ENCODE measurements at regions not wholly inside any gene's neighbourhood (a gene's known extent, or its start where the extent isn't known, plus 50 kb on each side); places are given as distances from the start of the nearest gene placed in this dataset.
A peak's percentile ranks its signal among the peaks of the same experiment; 100 is the strongest.
"Not testable (repeated sequence)": the region's sequence is repeated elsewhere in the genome, so short reads cannot be mapped to it uniquely, and the experiment has no call there.

DNA sequence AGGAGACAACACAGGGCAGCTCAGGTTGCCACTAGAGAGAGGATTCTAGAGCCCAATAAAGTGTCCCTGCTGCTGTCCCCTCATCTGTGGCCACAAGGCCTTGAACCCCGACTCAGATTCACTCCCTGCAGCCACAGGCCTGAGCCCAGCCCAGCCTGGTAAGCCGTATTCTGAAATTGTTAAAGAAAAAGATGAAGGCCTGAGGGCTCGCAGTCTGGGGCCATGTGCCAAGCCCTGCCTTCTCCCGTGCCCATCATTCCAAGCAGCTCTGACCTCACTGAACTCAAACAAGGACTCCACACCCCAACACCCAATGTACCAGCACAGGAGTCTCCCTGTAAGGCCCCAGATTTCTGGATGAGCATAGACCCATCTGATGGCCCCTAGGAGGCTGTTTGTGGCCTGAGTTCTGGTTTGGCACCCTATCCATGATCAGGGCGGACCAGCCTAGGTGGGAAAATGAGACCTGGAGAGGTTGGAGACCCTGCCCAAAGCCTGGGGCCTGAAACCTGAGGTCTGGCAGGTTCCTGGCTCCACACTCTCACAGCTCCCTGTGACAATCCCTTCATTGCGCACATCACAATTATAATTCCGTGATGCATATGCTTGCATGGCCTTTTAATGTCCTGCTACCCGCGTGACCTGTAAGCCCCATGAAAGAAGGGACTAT is 62.0 kb upstream of the TOP1 start:
- no peaks in the 10 kb centered on the region for H3K36me3 ChIP-seq (ENCODE audit: insufficient read depth, low read length)
- H4K20me1 ChIP-seq (ENCODE audit: insufficient read depth, low read length): no peaks in the 10 kb centered on the region
- no peaks in the 10 kb centered on the region for H3K9me3 ChIP-seq (ENCODE audit: low read depth, low read length)
- H2AFZ ChIP-seq (ENCODE audit: low read length): no peak overlapping the region
- DNase-seq (ENCODE audit: insufficient read length, low spot score, missing footprints): no peak
- H3K27me3 ChIP-seq (ENCODE audit: insufficient read depth, low read length): no peaks in the 10 kb centered on the region
- no peak overlapping the region for H3K4me3 ChIP-seq (ENCODE audit: insufficient read depth, low read length)
- H3K4me2 ChIP-seq (ENCODE audit: insufficient read depth, low read length): no peak overlapping the region
- H3K4me1 ChIP-seq (ENCODE audit: insufficient read depth, low read length): peaks cover 4% of the 10 kb centered on the region
- H3K79me2 ChIP-seq (ENCODE audit: insufficient read depth, low read length): no peaks in the 10 kb centered on the region
- no peak overlapping the region for H3K27ac ChIP-seq (ENCODE audit: low read depth, low read length)
- TF ChIP-seq, protein P1, sequence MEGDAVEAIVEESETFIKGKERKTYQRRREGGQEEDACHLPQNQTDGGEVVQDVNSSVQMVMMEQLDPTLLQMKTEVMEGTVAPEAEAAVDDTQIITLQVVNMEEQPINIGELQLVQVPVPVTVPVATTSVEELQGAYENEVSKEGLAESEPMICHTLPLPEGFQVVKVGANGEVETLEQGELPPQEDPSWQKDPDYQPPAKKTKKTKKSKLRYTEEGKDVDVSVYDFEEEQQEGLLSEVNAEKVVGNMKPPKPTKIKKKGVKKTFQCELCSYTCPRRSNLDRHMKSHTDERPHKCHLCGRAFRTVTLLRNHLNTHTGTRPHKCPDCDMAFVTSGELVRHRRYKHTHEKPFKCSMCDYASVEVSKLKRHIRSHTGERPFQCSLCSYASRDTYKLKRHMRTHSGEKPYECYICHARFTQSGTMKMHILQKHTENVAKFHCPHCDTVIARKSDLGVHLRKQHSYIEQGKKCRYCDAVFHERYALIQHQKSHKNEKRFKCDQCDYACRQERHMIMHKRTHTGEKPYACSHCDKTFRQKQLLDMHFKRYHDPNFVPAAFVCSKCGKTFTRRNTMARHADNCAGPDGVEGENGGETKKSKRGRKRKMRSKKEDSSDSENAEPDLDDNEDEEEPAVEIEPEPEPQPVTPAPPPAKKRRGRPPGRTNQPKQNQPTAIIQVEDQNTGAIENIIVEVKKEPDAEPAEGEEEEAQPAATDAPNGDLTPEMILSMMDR (IDR thresholded peaks at IDR 0.05; ENCODE audit: extremely low read depth, low read depth, low read length): no peak

DNA sequence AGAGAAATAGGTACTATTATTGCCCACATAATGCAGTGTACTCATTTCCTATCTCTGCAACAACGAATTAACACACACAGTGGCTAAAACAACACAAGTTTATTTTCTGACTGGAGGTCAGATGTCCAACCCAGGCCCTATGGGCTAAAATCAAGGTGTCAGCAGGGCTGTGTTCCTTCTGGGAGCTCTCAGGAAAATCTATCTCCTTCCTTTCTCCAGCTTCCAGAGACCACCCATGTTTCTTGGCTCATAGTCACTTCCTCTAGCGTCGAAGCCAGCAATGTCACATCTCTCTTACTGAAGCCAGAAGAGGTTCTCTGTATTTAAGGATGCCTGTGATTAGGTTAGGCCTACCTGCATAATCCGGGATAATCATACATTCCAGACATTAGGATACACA is 60.9 kb upstream of the TOP1 start:
- Histone ChIP-seq H3K27ac (ENCODE audit: low read depth, low read length) (no peak overlapping the region), H4K20me1 (ENCODE audit: insufficient read depth, low read length) (no peaks in the 10 kb centered on the region), H3K79me2 (ENCODE audit: insufficient read depth, low read length) (no peaks in the 10 kb centered on the region), H3K4me1 (ENCODE audit: insufficient read depth, low read length) (no peaks in the 10 kb centered on the region), H3K4me2 (ENCODE audit: insufficient read depth, low read length) (no peak overlapping the region), H2AFZ (ENCODE audit: low read length) (no peak overlapping the region), H3K4me3 (ENCODE audit: insufficient read depth, low read length) (no peak overlapping the region), H3K9me3 (ENCODE audit: low read depth, low read length) (no peaks in the 10 kb centered on the region), H3K36me3 (ENCODE audit: insufficient read depth, low read length) (no peaks in the 10 kb centered on the region), H3K27me3 (ENCODE audit: insufficient read depth, low read length) (no peaks in the 10 kb centered on the region)
- DNase-seq (ENCODE audit: insufficient read length, low spot score, missing footprints): peak; percentile 54
- TF ChIP-seq, protein P1 (IDR thresholded peaks at IDR 0.05; ENCODE audit: extremely low read depth, low read depth, low read length): no peak

DNA sequence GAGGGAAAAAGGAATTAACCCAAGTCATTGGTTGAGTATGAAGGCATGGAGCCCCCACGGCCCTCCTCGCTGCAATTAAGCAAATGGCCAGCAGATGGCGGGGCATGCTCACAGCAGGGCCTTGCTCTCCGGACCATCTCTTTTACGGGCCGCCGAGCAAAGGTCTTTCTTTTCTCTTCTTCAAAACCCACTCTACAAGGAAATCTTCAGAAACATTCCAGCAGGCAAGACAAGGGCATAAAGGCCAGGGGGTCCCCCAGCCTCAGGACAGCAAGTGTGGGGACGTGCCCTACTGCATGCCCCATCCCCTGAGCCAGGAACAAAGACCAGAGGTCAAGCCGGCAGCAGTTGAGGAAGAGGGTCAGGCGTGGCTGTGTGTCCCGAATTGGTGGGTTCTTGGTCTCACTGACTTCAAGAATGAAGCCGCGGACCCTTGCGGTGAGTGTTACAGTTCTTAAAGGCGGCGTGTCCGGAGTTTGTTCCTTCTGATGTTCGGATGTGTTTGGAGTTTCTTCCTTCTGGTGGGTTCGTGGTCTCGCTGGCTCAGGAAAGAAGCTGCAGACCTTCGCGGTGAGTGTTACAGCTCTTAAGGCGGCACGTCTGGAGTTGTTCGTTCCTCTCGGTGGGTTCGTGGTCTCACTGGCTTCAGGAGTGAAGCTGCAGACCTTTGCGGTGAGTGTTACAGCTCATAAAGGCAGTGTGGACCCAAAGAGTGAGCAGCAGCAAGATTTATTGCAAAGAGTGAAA is 59.6 kb upstream of the TOP1 start:
- peak overlapping the region; percentile 91 for H3K4me2 ChIP-seq (ENCODE audit: insufficient read depth, low read length)

DNA sequence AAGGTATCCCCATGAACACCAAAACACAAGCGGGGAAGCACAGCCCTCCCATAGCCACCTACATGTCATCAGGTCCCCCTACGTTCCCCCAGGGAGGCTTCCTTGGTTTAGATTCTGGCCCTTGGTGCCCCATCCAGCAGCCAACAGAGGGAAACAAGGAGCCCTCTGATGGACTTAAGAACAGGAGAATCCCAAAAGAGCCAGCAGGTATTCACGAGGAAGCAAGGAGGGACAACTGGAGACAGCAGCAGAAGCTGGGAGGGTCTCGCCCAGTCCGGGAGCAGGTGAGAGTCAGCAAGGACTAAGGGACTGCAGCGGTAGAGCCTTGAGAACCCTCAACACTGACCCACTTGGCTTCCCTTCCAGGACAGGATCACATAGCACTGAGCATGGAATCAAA is 58.4 kb upstream of the TOP1 start:
- H3K36me3 ChIP-seq (ENCODE audit: insufficient read depth, low read length): no peaks in the 10 kb centered on the region
- no peak overlapping the region for H2AFZ ChIP-seq (ENCODE audit: low read length)
- H3K27me3 ChIP-seq (ENCODE audit: insufficient read depth, low read length): no peaks in the 10 kb centered on the region
- H3K4me1 ChIP-seq (ENCODE audit: insufficient read depth, low read length): no peaks in the 10 kb centered on the region
- no peak overlapping the region for H3K4me2 ChIP-seq (ENCODE audit: insufficient read depth, low read length)
- H3K79me2 ChIP-seq (ENCODE audit: insufficient read depth, low read length): no peaks in the 10 kb centered on the region
- H3K4me3 ChIP-seq (ENCODE audit: insufficient read depth, low read length): no peak overlapping the region
- no peaks in the 10 kb centered on the region for H4K20me1 ChIP-seq (ENCODE audit: insufficient read depth, low read length)
- TF ChIP-seq, protein P1 (IDR thresholded peaks at IDR 0.05; ENCODE audit: extremely low read depth, low read depth, low read length): no peak
- no peak for DNase-seq (ENCODE audit: insufficient read length, low spot score, missing footprints)
- no peak overlapping the region for H3K27ac ChIP-seq (ENCODE audit: low read depth, low read length)
- no peaks in the 10 kb centered on the region for H3K9me3 ChIP-seq (ENCODE audit: low read depth, low read length)

More for the DNA sequence above, 59.6 kb upstream of the TOP1 start:
- not testable (repeated sequence) for H3K27me3 ChIP-seq (ENCODE audit: insufficient read depth, low read length); H4K20me1 ChIP-seq (ENCODE audit: insufficient read depth, low read length); H3K27ac ChIP-seq (ENCODE audit: low read depth, low read length); H3K9me3 ChIP-seq (ENCODE audit: low read depth, low read length); H3K4me1 ChIP-seq (ENCODE audit: insufficient read depth, low read length); H3K79me2 ChIP-seq (ENCODE audit: insufficient read depth, low read length); H3K36me3 ChIP-seq (ENCODE audit: insufficient read depth, low read length)
- Histone ChIP-seq H3K4me3 (ENCODE audit: insufficient read depth, low read length) (peak overlapping the region; percentile 74), H2AFZ (ENCODE audit: low read length) (peak overlapping the region; percentile 95)
- DNase-seq (ENCODE audit: insufficient read length, low spot score, missing footprints): peak; percentile 92
- TF ChIP-seq, protein P1 (IDR thresholded peaks at IDR 0.05; ENCODE audit: extremely low read depth, low read depth, low read length): peak; percentile 98

Measured in osteoblast (primary cell).